Suprapubic skin (tissue), 4 donors: ENCODE measurements at regions not wholly inside any gene's neighbourhood (a gene's known extent, or its start where the extent isn't known, plus 50 kb on each side); places are given as distances from the start of the nearest gene placed in this dataset.

Experiments used
- DNase-seq, 2 donors: peaks; one replicate each; pipeline ENCODE4 v3.0.0-alpha.2; 2019; ENCODE audit warnings: low spot score in 2 of 2
- H3K27ac ChIP-seq: fragments of 200-600 bp; sonication (generic); one replicate; pipeline ENCODE4 v1.5.1; 2019
- H3K27me3 ChIP-seq: fragments of 200-600 bp; sonication (generic); one replicate; pipeline ENCODE4 v1.5.1; 2019
- H3K36me3 ChIP-seq: fragments of 200-600 bp; sonication (generic); one replicate; pipeline ENCODE4 v1.5.1; 2019
- H3K4me1 ChIP-seq: fragments of 200-600 bp; sonication (generic); one replicate; pipeline ENCODE4 v1.5.1; 2019
- H3K4me3 ChIP-seq: fragments of 200-600 bp; sonication (generic); one replicate; pipeline ENCODE4 v1.5.1; 2019; ENCODE audit warnings: mild to moderate bottlenecking
- H3K9me3 ChIP-seq: fragments of 200-600 bp; sonication (generic); one replicate; pipeline ENCODE4 v1.5.1; 2019
- CTCF ChIP-seq, 2 donors: fragments of 200-600 bp in 1 of 2; fragments of 450-650 bp in 1 of 2; sonication (generic) in 1 of 2; IDR thresholded peaks; one replicate each; pipeline ENCODE4 v1.5.1; 2016 to 2019; ENCODE audit warnings: antibody characterized with exemption in 2 of 2, mild to moderate bottlenecking in 1 of 2, moderate library complexity in 1 of 2
- EP300 ChIP-seq: sonication (generic); formaldehyde crosslinking; IDR thresholded peaks from one replicate; pipeline ENCODE4 v1.6.1; 2017; ENCODE audit warnings: antibody characterized with exemption
- POLR2A ChIP-seq, 2 donors: fragments of 450-650 bp; IDR thresholded peaks; one replicate each; pipeline ENCODE4 v1.6.1; 2017; ENCODE audit warnings: antibody characterized with exemption in 2 of 2, mild to moderate bottlenecking in 2 of 2, moderate library complexity in 2 of 2
- POLR2AphosphoS5 ChIP-seq, 3 donors: sonication (generic); formaldehyde crosslinking; IDR thresholded peaks; one replicate each; pipeline ENCODE4 v1.6.1; 2017; ENCODE audit warnings: antibody characterized with exemption in 3 of 3
- WGBS: methylation state at CpG from one replicate; pipeline ENCODE4 v1.1.5; 2018; 5-methylcytosine and 5-hydroxymethylcytosine counted together

DNA sequence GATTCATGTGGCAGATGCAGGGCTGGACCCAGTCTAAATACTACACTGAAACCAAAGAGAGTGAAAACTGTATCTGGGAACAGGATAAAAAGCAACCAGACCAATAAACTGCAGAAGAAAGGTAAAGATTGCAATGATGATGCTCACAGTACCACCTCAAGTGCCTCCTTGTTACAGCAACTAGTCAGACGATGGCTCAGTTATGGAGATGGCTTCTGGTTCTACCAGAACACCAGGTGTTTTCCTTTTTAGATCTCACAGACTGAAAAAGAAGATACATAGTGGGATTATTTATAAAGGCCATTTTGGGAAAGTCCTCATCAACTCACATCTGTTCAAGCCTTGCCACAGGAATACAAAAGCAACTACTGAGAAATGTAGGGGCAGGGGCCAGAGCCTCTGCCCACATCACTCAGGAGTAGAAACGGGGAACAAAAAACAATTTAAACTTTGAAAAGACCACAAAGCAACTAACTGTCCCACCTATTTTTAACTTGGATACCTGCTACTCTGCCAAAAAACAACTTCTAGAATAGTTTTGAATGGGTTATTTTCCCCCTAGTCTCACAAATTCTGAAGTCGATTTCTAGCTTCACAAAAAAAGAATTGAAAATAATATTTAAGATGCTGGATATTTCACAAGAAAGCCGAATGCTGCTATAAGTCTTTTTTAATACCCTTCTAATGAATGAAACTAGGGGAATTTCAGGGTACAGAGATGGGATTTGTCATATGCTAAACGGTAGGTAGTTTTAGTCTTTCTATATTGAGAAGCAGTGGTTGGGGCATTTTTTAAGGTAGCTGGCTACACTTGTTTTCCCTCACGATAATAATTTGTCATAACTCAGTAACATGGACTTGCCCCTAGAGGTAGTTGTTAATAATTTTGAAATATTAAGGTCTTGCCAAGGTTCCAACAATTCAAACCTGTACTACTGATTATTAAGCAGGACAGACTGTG, 197.2 kb upstream of the TMPO start:
- Histone ChIP-seq H3K27me3 (no peaks in the 10 kb centered on the region), H3K4me1 (no peaks in the 10 kb centered on the region), H3K9me3 (no peaks in the 10 kb centered on the region), H3K27ac (no peak overlapping the region), H3K36me3 (no peaks in the 10 kb centered on the region), H3K4me3 (no peak overlapping the region)
- TF ChIP-seq POLR2A (IDR thresholded peaks at IDR 0.05) (no peak), POLR2AphosphoS5 (IDR thresholded peaks at IDR 0.05) (no peak), EP300 (no peak), CTCF (IDR thresholded peaks at IDR 0.05) (no peak)
- 68% methylated on average over 6 of the region's 6 CpGs for WGBS
- DNase-seq, result no peak

GRCh38 chr12:98319716-98320425, 195.5 kb upstream of the TMPO start:
- Histone ChIP-seq H3K27me3 (no peaks in the 10 kb centered on the region), H3K9me3 (no peaks in the 10 kb centered on the region), H3K4me3 (no peak overlapping the region), H3K36me3 (no peaks in the 10 kb centered on the region), H3K4me1 (no peaks in the 10 kb centered on the region), H3K27ac (no peak overlapping the region)
- WGBS, result 55% methylated on average over 1 of the region's 1 CpG
- TF ChIP-seq POLR2A (IDR thresholded peaks at IDR 0.05) (no peak), EP300 (no peak), CTCF (IDR thresholded peaks at IDR 0.05) (no peak), POLR2AphosphoS5 (IDR thresholded peaks at IDR 0.05) (no peak)
- no peak for DNase-seq

- no peak overlapping the region for H3K27ac ChIP-seq
- no peak overlapping the region for H3K4me3 ChIP-seq
- no peaks in the 10 kb centered on the region for H3K4me1 ChIP-seq
- no peaks in the 10 kb centered on the region for H3K9me3 ChIP-seq
- no peaks in the 10 kb centered on the region for H3K36me3 ChIP-seq
- TF ChIP-seq EP300 (no peak), POLR2AphosphoS5 (IDR thresholded peaks at IDR 0.05) (no peak), CTCF (IDR thresholded peaks at IDR 0.05) (no peak), POLR2A (IDR thresholded peaks at IDR 0.05) (no peak)
- DNase-seq, result no peak
- H3K27me3 ChIP-seq, result no peaks in the 10 kb centered on the region
Measured at GRCh38 chr12:98325003-98325402, 190.4 kb upstream of the TMPO start.

DNA sequence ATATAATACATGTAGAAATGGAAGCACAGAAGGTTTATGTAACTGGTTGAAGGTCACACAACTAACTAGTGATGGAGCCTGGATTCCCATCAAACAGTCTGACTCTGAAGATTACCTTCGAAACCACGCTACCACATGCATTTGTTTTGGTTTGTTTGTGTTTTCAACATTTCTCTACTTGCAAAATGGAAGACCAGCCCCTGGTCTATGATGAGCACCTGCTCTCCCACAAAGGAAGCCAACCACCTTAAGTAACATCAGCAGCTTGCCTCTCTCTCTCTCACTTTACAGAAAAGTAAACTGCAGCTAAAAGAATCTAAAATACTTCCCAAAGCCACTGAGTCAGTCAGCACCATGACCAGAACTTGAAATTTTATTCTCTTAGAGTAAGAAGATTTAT, 186.9 kb upstream of the TMPO start:
- DNase-seq, result no peak
- WGBS, result 98% methylated on average over 2 of the region's 2 CpGs
- TF ChIP-seq POLR2A (IDR thresholded peaks at IDR 0.05), result no peak
- no peak for TF ChIP-seq CTCF (IDR thresholded peaks at IDR 0.05)
- no peak for TF ChIP-seq POLR2AphosphoS5 (IDR thresholded peaks at IDR 0.05)
- Histone ChIP-seq H3K36me3 (no peaks in the 10 kb centered on the region), H3K27ac (no peak overlapping the region), H3K4me1 (no peaks in the 10 kb centered on the region), H3K27me3 (no peaks in the 10 kb centered on the region), H3K9me3 (no peaks in the 10 kb centered on the region), H3K4me3 (no peak overlapping the region)

DNA sequence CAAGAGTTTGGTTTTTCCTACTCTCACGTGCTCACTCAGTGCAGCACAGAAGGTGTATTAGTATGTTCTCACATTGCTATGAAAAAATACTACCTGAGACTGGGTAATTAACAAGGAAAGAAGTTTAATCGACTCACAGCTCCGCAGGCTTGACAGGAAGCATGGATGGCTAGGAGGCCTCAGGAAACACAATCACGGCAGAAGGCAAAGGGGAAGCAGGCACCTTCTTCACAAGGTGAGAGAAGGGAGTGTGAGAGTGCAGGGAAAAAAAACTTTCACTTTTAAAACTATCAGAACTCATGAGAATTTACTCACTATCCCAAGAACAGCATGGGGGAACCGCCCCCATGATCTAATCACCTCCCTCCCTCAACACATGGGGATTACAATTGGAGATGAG, 185.8 kb upstream of the TMPO start:
- WGBS, result 67% methylated on average over 5 of the region's 5 CpGs
- H3K4me3 ChIP-seq, result no peak overlapping the region
- no peak for DNase-seq
- H3K4me1 ChIP-seq, result no peaks in the 10 kb centered on the region
- H3K27ac ChIP-seq, result no peak overlapping the region
- H3K27me3 ChIP-seq, result no peaks in the 10 kb centered on the region
- TF ChIP-seq EP300 (no peak), CTCF (IDR thresholded peaks at IDR 0.05) (no peak), POLR2AphosphoS5 (IDR thresholded peaks at IDR 0.05) (no peak), POLR2A (IDR thresholded peaks at IDR 0.05) (no peak)
- H3K36me3 ChIP-seq, result no peaks in the 10 kb centered on the region
- H3K9me3 ChIP-seq, result no peaks in the 10 kb centered on the region
